Activated CD4-positive, alpha-beta T cell treated with anti-CD3 and anti-CD28 coated beads for 24 hours (primary cell): ENCODE measurements at regions not wholly inside any gene's neighbourhood (a gene's known extent, or its start where the extent isn't known, plus 50 kb on each side); places are given as distances from the start of the nearest gene placed in this dataset.
"Not testable (repeated sequence)": the region's sequence is repeated elsewhere in the genome, so short reads cannot be mapped to it uniquely, and the experiment has no call there.

Experiments used
- DNase-seq, 2 donors: peaks; one replicate each; pipeline ENCODE4 v3.0.0-alpha.2; 2020; ENCODE audit warnings: low read depth in 2 of 2

DNA sequence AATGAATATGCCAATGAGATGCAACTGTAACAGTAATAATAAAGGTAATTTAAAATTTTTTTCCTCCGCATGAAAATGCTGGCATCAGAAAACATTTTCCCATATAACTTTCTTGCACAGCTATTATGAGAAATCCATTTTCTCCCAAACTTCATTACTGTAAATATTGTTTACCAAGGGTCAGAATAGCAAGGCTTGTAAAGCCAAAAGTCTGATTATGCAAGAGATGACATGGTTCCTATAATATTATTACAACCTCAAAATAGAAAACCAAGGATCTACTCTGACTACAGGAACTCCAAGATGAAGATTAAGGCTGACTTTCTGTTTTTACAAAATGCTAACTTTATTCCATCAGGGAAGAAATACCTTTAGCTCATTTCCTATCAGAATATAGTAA lies 162.7 kb upstream of the CDK1 start:
- DNase-seq = no peak

DNA sequence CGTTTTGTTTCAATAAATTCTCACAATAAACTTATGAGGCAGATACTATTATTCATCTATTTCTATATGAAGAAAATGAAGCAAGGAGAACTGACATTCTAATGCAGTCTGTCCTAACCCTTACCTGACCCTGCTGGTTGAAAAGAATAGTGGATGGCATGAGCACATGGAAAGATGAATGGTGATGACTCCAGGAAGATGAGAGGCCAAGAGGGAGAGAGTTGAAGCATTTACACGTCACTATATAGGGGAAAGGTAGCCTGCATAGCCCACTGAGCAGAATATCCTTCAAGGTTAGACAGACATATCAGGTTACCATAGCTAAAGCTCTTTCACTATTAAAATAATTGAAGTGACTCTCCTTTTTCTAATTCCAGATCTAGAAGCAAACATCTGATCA lies 163.9 kb upstream of the CDK1 start:
- DNase-seq = no peak

DNA sequence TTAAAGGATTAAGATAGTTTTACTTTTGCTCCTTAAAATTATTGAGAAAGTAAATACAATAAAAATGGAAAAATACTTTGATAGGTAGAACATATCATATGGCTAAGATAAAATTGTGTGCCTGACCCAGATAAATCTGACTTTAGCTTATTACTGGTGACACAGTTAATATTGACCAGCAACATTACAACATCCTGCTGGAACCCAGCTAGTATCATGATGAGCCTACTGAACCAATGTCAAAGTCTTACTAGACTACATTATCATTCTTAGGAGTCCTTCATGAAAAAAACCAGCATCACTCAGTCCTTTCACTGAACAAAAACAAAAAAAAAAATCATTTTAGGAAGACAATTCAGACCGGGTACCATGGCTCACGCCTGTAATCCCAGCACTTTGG lies 164.8 kb upstream of the CDK1 start:
- no peak for DNase-seq

DNA sequence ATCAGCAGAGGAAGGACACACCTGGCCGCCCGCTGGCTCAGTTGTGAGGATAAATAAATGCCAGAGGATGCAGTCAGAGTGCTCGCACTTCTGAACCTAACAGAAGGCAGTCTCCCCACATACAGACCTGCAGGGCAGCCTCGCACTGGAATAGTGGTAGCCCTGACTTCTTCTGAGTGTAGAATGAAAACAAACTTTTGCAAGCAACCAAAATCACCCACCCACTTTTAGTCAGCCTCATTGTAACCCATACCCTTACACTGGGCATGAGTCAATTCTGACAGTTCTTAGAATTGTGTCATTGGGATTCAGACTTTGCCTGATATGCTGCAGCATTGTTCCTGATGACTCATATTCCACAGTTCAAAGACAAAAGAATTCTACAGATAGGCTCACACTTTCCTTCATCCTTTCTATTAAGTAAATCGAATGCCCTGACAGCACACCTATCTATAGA lies 167.0 kb upstream of the CDK1 start:
- peak; percentile 4 to 27 for DNase-seq

DNA sequence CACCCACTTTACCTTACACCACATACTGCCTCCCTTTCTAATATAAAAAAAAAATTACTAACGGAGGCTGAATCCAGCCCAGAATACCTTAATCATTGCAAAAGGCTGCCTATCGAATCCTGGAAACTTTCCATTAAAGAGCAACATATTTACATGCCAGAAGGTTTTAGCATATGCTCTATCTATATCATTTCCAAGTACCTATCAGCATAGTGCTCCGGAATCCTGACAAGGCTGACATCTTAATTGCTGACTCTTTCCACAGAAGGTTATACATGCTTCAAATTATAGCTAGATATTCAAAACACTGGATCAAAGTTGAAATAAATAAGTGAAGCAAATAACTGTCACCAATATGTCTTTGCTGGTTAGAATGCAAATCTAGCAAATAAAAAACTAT lies 170.9 kb upstream of the CDK1 start:
- no peak for DNase-seq

DNA sequence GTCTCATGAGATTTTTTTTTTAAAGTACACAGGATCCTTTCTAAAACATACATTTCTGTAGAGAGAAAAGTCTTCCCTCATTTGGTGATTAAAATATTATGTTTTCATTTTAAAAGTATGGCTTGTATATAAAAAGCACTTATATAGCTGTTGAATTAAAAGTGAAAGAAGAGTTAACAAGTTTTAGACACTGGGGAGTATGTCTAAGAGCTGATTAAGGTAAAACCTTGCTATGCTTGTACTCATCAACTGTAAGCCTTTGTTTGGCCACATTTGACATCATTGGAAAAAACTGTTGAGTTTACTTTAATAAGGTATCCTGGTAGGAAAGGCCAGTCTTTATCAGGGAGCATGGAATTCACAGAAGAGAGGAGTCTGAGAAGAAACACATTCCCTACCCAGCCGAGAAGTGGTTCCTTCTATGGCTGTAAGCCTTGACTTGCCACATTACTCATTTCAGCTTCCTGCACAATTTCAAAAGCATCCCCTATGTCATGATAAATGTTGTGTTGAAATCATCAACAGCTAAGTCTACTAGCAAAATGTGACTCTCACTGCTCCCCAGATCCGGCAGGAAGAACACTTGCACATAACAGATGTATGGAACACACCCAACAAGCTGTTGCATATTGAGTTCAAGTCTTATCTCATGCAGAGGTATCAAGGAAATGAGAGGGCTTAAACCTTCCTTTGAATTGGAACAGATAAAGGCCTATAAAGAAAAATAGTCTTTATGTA lies 171.8 kb upstream of the CDK1 start:
- DNase-seq = no peak

DNA sequence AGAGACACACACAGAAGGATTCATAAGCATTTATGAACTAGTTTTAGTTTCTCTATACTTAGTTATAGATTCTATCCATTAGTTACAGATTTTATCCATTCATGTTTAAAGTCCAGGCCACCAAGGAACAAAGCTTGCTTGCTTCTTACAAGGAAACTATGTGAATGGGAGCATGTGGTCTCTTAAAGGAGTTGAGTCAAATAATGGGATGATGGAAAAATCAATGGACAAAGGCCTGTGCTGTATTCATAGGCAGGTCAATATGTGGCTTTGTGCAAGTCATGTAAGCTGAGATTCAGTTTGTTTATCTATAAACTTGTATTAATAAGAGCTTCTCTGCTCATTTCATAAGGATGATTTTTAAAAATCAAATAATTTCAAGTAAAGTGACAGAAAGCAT lies 172.8 kb upstream of the CDK1 start:
- DNase-seq = no peak

DNA sequence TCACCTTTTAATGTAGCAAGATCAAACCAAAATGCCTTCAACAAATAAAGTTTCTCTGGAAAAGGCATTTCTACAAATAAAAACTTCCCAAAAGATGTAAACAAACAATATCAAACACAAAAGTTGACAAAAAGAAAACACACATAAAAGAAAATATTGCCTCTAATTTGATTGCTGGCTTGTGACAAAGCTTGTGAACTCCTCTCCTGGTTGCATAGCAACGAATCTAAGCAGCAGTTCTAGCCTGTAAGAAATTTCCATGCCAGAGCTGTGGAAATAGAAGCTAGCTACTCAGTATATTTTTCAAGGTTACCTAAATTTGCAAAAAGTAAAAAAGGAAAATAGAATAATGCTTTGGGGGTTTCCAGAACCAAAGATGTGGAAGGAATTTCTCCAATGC lies 173.9 kb upstream of the CDK1 start:
- DNase-seq = no peak

DNA sequence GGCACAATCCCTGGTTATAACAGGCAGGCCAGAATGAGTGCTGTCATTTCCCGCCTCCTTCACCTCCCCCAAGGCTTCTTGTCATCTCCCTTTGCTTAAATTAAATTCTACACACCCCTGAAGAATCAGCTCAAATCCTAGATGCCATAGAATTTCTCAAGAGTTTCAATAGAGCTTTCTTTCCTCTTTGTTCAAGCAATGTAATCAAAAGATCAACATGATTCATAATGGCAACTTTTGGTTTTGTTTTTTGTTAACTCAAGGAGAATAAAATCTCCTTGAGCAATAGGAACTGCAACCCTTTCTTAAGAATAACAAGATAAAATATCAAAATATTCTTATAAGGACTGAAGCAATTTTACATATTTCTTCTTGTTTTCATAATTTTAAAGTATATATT lies 180.8 kb upstream of the CDK1 start:
- DNase-seq = no peak

DNA sequence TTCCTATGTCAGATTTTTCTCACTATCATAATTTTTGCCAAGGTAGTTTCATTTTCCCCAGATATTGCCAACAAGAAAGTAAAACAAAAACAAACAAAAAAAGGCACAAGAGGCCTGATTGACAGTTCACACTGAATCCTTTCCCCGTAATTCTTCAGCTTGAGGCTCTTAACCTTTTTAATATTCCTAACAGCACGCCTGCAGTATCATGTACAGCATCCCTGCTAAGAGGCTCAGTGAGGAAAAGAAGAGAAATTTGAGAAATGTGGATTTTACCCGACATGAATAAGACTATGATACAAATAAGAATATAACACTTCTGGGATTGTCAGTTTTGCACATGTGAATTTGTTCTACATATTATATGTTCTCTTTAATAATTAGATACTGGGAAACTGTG lies 182.4 kb upstream of the CDK1 start:
- DNase-seq = no peak

DNA sequence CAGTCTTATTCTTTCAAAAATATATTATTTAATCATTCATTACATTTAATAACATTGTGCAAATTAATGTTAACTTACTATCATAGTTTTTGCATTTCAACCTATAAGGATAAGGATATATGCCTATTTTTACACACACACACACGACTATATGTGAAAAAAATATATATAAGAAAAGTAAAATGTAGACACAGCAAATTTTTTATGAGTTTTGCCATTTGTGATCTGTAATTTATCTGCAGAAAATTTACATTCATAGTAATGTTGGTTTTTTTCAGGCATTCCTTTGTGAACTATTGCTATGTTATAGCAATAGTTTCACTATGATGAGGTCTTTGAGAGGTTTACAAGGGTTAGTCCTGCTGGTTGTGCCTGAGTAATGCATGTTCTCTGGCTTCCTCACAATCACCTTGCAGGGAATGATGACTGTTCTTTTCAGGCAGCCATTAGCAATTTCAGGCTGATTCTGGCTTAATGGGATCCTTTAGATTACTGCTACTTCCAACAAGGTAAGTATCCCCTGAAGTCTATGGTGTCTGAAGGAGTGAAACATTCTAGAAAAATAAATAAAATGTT lies 183.7 kb upstream of the CDK1 start:
- DNase-seq = no peak

DNA sequence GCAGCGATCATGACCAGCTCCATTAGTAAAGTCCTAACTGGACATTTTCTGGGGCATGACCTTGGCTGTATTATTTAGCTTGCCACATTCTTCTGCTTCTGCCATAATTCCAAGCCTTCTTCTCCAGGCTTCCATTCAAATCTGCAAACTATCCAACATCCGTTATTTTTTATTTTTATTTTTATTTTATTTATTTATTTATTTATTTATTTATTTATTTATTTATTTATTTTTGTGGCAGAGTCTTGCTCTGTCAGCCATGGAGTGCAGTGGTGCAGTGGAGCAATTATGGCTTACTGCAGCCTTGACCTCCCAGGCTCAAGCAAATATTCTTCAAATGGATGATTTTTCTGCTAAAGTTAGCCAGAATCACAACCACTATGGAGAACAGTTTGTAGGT lies 187.2 kb upstream of the CDK1 start:
- no peak for DNase-seq

DNA sequence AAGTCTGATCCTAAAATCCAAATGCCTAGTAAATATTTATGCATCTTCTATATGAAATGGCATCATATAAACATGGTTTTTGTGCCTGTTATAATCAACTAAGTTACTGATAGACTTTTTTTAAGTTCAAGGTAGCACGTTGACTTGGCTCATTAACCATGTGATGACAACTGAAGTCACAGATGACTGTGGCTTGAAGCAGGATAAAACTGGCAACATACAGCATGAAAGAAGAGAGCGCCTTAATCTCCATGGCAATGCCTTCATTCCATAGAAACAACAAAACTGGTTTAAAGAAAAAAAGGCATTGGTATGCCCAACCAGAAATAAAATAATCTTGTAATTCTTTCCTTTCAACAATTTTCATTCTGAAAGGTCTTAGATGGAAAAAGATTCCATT lies 188.9 kb upstream of the CDK1 start:
- DNase-seq = no peak

DNA sequence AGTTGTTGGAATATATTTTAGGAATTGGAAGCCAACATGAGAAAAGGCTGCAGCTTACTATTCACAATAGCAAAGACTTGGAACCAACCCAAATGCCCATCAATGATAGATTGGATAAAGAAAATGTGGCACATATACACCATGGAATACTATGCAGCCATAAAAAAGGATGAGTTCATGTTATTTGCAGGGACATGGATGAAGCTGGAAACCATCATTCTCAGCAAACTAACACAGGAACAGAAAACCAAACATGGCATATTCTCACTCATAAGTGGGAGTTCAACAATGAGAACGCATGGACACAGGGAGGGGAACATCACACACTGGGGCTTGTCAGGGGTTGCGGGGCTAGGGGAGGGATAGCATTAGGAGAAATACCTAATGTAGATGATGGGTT lies 192.1 kb upstream of the ANK3 start:
- not testable (repeated sequence) for DNase-seq

DNA sequence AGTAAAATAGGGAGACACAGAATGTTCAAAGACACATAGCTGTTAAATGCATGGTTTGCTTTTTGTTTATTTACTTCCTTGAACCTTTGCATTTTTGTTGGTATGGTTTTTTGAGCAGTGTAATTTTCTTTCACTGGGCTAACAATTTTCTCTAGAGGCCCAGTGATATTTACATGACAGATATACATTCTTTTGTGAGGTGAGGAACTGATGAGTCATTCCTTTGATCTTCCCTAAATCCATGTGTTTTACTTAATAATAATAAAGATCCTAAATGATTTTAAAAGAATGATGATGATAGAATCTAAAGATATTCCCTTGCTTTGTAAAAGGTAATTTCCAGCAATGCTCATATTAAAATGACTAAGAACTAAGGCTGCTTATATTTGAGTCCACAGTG lies 188.5 kb upstream of the ANK3 start:
- no peak for DNase-seq

DNA sequence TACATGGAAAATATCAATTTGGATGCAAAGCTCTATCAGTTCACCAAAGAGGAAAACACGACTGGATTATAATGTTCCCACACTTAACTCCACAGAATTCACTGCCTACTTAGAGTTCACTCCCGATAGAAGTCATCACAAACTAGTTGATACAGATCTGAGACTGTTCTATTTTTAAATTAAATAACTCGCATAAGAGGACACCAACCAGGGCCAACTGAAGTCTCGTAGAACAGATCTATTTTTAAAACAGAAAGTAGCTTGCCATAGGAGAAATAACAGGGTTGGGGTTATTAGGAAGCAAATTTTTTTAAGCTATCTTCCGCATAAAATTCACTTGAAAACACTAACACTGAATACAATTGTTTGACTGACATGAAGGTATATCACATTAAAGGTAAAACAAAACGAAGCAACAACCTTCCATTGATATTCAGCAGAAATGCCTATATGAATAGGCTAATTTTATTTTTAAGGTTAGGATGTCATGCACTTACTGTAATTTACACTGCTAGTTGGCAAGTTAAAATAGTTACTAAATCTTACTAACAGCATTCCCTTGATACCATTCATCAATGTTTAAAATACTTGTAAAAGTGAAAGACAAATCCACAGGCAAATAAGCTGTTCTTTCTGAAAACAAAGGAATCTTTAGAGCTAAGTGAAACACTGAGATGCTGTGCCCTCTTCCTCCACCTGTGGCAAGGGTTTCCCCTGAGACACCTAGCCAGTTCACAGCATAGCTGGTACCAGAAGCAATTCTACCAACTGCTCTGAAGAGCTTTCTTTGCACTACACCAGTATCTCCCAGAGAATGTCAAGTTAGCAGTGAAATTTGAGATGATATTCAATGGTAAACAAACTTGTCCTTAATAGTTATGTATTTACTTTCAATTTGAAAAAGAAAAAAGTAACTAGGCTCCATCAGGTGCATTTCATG lies 186.7 kb upstream of the ANK3 start:
- no peak for DNase-seq

DNA sequence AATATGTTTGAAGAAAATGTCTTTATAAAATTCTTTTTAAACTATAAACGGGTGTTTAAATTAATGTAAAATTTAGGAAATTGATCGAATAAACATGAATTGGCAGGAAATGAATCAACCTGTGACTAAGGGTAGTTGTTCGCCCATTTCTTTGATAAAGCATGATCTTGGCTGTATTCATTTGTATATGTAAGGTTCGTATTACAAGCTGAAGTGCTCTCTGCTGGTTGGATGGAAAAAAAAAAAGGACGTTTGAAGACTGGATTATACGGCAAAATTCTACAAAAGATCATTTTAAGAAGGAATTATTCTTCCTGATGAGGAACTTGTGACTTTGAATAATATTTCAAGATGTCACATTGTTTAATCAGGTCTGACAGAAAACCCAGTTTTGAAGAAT lies 185.4 kb upstream of the ANK3 start:
- no peak for DNase-seq

DNA sequence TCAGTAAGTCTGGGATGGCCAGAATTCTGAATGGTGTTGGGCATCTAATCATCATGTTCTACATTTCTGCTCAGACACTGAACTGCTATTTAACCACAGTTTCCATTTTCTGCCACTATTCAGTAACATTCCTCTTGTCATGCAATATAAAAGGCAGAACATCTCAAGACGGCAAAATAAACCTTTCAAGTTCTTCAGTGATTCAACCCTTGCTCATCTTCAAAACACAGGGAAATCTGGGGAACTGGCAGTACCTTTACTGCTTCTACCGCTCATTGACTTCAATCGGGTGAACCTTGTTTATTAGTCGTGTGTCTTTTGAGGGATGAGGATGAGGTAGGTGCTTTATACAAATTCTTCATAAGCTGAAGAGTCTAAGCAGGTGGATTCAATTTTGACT lies 184.7 kb upstream of the ANK3 start:
- DNase-seq = no peak

DNA sequence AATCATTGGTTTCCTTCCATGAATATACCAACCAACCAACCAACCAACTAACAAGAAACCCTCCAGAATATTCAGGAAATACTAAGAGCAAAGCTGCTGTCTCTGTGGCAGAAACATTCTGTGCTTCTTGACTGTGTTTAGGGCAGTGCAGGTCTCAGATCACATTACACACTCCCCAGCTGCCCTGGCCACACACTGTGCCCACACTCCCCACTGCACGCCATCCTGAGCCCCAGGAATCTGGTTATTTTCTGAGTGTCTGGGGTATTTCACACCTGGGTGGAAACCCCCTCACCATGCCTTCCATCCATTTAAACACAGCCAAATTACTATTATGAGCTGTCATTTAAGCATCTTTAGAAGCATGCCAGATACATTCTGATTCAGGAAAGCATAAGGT lies 183.7 kb upstream of the ANK3 start:
- DNase-seq = peak; percentile 38 to 49

DNA sequence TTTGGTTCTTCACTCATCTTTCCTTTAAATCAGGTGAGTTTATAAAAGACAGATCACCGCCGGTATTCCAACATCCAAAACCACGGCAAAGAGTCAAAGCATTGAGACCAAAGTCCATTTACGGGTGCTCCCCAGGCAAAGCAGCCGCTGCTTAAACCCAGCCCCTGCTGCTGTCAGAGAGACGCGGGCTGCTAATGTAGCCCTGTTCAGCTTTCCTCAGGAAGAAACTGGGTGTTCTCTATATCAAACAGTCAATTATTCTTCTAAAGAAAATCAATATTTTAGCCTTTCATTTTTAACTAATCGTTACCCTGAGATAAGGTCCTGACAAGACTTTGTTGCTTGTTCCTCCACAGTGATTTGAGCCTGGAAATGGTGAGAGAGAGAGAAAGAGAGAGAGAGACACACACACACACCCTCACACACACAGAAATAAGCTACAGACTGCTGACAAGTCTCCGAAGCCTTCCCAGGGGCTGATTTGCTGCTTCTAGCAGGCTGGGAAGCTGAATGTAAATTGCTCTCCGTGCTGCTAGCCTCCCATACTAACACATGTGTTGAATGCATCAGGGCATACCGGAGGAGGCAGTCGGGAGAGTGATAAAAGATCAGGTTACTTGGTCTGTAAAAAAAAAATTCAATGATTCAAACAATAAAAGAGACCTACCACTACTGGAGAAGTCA lies 183.0 kb upstream of the ANK3 start:
- peak in 1 of 2 donors; percentile 41 for DNase-seq

DNA sequence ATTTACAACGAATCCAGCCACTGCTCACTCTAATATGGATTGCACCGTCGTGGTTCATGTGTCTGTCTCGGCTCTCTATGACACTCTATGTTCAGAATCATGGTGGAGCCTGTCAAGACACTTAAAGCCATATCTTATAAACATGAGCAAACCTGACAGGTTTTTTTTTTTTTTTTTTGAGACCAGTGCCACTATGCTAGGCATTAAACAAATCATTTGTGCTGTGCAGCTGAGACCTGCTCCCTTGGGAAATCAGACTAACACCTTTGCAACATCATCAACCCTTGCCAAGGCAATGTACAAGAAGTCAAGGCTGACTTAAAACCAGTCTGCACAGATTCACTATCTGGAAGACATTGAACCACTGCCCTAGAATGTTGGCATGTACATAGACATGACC lies 181.2 kb upstream of the ANK3 start:
- no peak for DNase-seq

DNA sequence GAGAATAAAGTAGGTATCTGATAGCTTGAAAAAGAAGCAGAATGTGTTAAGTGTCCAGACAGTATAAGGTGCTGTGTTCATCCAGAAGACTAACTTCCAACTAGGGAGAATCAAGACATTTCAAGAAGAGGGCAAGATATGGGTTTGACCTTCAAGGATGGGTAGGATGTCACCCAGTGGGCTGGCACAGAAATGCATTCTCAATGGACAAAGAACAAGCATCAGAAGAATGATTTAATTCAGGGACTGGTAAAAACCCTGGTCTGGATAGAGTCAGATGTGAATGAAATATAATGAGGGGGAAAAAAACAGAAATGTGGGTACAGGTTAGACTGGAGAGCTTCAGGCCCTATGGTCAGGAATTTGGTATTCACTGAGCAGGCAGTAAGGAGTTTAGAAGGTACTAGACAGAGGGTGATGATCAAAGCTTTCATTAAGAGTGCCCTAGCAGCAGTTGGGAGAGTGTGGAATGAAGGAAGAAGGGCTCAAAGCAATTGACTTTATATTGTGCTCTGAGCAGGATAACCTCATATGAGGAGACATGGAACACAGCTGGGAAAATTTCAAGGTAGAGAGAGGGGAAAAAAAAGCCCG lies 180.7 kb upstream of the ANK3 start:
- no peak for DNase-seq
